ENCODE measurements at regions not wholly inside any gene's neighbourhood (a gene's known extent, or its start where the extent isn't known, plus 50 kb on each side); places are given as distances from the start of the nearest gene placed in this dataset.

- no peak for TF ChIP-seq CTCF (IDR thresholded peaks at IDR 0.05 in 4 of 5, conservative IDR thresholded peaks at IDR 0.05 in 1 of 5)
- no peak for TF ChIP-seq POLR2A (IDR thresholded peaks at IDR 0.05)
These were observed 88.9 kb upstream of the TYRP1 start for GRCh38 chr9:12604164-12604821.
